NB4 (cell line): ENCODE measurements at regions not wholly inside any gene's neighbourhood (a gene's known extent, or its start where the extent isn't known, plus 50 kb on each side); places are given as distances from the start of the nearest gene placed in this dataset.

Source experiments
- MAX ChIP-seq: IDR thresholded peaks from 2 replicates; pipeline ENCODE4 v1.6.1; 2011; ENCODE audit warnings: low read depth, low read length
- POLR2A ChIP-seq: IDR thresholded peaks from 2 replicates; pipeline ENCODE4 v1.6.1; 2011; ENCODE audit warnings: mild to moderate bottlenecking; ENCODE audit not compliant: insufficient read length; ENCODE audit errors: extremely low read depth
- TF ChIP-seq, protein P1 (sequence below): IDR thresholded peaks from one replicate; pipeline ENCODE4 v1.5.1; 2012; ENCODE audit warnings: low read depth, low read length

- TF ChIP-seq, protein P1, sequence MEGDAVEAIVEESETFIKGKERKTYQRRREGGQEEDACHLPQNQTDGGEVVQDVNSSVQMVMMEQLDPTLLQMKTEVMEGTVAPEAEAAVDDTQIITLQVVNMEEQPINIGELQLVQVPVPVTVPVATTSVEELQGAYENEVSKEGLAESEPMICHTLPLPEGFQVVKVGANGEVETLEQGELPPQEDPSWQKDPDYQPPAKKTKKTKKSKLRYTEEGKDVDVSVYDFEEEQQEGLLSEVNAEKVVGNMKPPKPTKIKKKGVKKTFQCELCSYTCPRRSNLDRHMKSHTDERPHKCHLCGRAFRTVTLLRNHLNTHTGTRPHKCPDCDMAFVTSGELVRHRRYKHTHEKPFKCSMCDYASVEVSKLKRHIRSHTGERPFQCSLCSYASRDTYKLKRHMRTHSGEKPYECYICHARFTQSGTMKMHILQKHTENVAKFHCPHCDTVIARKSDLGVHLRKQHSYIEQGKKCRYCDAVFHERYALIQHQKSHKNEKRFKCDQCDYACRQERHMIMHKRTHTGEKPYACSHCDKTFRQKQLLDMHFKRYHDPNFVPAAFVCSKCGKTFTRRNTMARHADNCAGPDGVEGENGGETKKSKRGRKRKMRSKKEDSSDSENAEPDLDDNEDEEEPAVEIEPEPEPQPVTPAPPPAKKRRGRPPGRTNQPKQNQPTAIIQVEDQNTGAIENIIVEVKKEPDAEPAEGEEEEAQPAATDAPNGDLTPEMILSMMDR, result no peak
- TF ChIP-seq POLR2A (no peak), MAX (no peak)
These were observed 492.6 kb upstream of the MAN1A1 start for GRCh38 chr6:119842191-119842590.
